Activated T-cell treated with anti-CD3 and anti-CD28 coated beads, Interleukin-2, amount 50 U/mL, for 72 hours (primary cell): ENCODE measurements at regions not wholly inside any gene's neighbourhood (a gene's known extent, or its start where the extent isn't known, plus 50 kb on each side); places are given as distances from the start of the nearest gene placed in this dataset.
"Not testable (repeated sequence)": the region's sequence is repeated elsewhere in the genome, so short reads cannot be mapped to it uniquely, and the experiment has no call there.

Experiments
- ATAC-seq, 2 donors: fragments of 150-1000 bp; cut with Tn5 transposase; replicated peaks in 1 of 2; 2 replicates each; pipeline ENCODE4 v1.10.0; 2021; ENCODE audit warnings: moderate library complexity in 2 of 2, mild to moderate bottlenecking in 1 of 2
- DNase-seq, 2 donors: peaks; one replicate each; pipeline ENCODE4 v3.0.0; 2021 to 2022; ENCODE audit warnings: mixed read lengths in 1 of 2
- H3K27ac Mint-ChIP-seq: one replicate; pipeline ENCODE4 v1.8.0; 2022; ENCODE audit warnings: mild to moderate bottlenecking, moderate library complexity, mixed read lengths
- H3K27me3 Mint-ChIP-seq: one replicate; pipeline ENCODE4 v1.8.0; 2022; ENCODE audit warnings: low read depth, mixed read lengths
- H3K36me3 Mint-ChIP-seq, 2 donors: one replicate each; pipeline ENCODE4 v1.8.0; 2022; ENCODE audit warnings: mixed read lengths in 2 of 2, mild to moderate bottlenecking in 1 of 2; ENCODE audit not compliant: insufficient read depth in 2 of 2
- H3K4me1 Mint-ChIP-seq: one replicate; pipeline ENCODE4 v1.8.0; 2022; ENCODE audit warnings: low read depth, mixed read lengths
- H3K4me3 Mint-ChIP-seq, 2 donors: one replicate each; pipeline ENCODE4 v1.8.0; 2022; ENCODE audit warnings: mild to moderate bottlenecking in 2 of 2, mixed read lengths in 2 of 2, moderate library complexity in 2 of 2
- H3K9me3 Mint-ChIP-seq, 2 donors: one replicate each; pipeline ENCODE4 v1.8.0; 2022; ENCODE audit warnings: mixed read lengths in 2 of 2

GRCh38 chr20:52309181-52309580 is 117.6 kb upstream of the ZFP64 start:
- no peaks in the 10 kb centered on the region for H3K27me3 Mint-ChIP-seq
- ATAC-seq = no peak
- H3K4me1 Mint-ChIP-seq = peaks cover 44% of the 10 kb centered on the region
- H3K36me3 Mint-ChIP-seq = no peaks in the 10 kb centered on the region
- H3K27ac Mint-ChIP-seq = no peak overlapping the region
- H3K4me3 Mint-ChIP-seq = no peak overlapping the region
- no peak for DNase-seq
- no peaks in the 10 kb centered on the region for H3K9me3 Mint-ChIP-seq

GRCh38 chr20:52306477-52306876 is 114.9 kb upstream of the ZFP64 start:
- Mint-ChIP-seq H3K27me3 (no peaks in the 10 kb centered on the region), H3K4me1 (peaks cover 62% of the 10 kb centered on the region), H3K36me3 (no peaks in the 10 kb centered on the region), H3K27ac (no peak overlapping the region), H3K4me3 (peak overlapping the region; percentile 57 to 70), H3K9me3 (no peaks in the 10 kb centered on the region)
- no peak for DNase-seq
- ATAC-seq = no peak

- no peak overlapping the region for H3K27ac Mint-ChIP-seq
- peaks cover 63% of the 10 kb centered on the region for H3K4me1 Mint-ChIP-seq
- peak; percentile 88 to 92 for ATAC-seq
- DNase-seq = peak; percentile 39 to 52
- peak overlapping the region; percentile 24 to 70 for H3K4me3 Mint-ChIP-seq
- no peaks in the 10 kb centered on the region for H3K9me3 Mint-ChIP-seq
- H3K27me3 Mint-ChIP-seq = no peaks in the 10 kb centered on the region
- no peaks in the 10 kb centered on the region for H3K36me3 Mint-ChIP-seq
These were observed 114.3 kb upstream of the ZFP64 start for GRCh38 chr20:52305858-52306257.

GRCh38 chr20:52305024-52305645 is 113.6 kb upstream of the ZFP64 start:
- DNase-seq = no peak
- ATAC-seq = no peak
- peak overlapping the region in 1 of 2 donors; percentile 24 for H3K4me3 Mint-ChIP-seq
- H3K4me1 Mint-ChIP-seq = peaks cover 63% of the 10 kb centered on the region
- H3K27me3 Mint-ChIP-seq = no peaks in the 10 kb centered on the region
- H3K9me3 Mint-ChIP-seq = no peaks in the 10 kb centered on the region
- no peaks in the 10 kb centered on the region for H3K36me3 Mint-ChIP-seq
- no peak overlapping the region for H3K27ac Mint-ChIP-seq

- Mint-ChIP-seq H3K27ac (no peak overlapping the region), H3K36me3 (no peaks in the 10 kb centered on the region), H3K9me3 (no peaks in the 10 kb centered on the region), H3K4me1 (peaks cover 63% of the 10 kb centered on the region), H3K4me3 (no peak overlapping the region), H3K27me3 (no peaks in the 10 kb centered on the region)
- DNase-seq = peak; percentile 13 to 20
- ATAC-seq = no peak
These were observed 111.8 kb upstream of the ZFP64 start for GRCh38 chr20:52303281-52303950.

GRCh38 chr20:52302736-52303135 is 111.2 kb upstream of the ZFP64 start:
- Mint-ChIP-seq H3K27ac (no peak overlapping the region), H3K36me3 (no peaks in the 10 kb centered on the region), H3K27me3 (no peaks in the 10 kb centered on the region), H3K9me3 (no peaks in the 10 kb centered on the region), H3K4me1 (peaks cover 60% of the 10 kb centered on the region), H3K4me3 (peak overlapping the region in 1 of 2 donors; percentile 1)
- DNase-seq (no peak), ATAC-seq (peak in 1 of 2 donors; percentile 13)

- DNase-seq, H3K36me3 Mint-ChIP-seq, H3K9me3 Mint-ChIP-seq, ATAC-seq, H3K27me3 Mint-ChIP-seq: not testable (repeated sequence)
- H3K4me3 Mint-ChIP-seq = peak overlapping the region; percentile 2 to 49
- peaks cover 53% of the 10 kb centered on the region for H3K4me1 Mint-ChIP-seq
- peak overlapping the region; percentile 7 for H3K27ac Mint-ChIP-seq
These were observed 110.5 kb upstream of the ZFP64 start for GRCh38 chr20:52302051-52302450.

- ATAC-seq (no peak), DNase-seq (no peak)
- Mint-ChIP-seq H3K27me3 (no peaks in the 10 kb centered on the region), H3K27ac (no peak overlapping the region), H3K9me3 (peaks cover 0 to 3% of the 10 kb centered on the region in 2 donors), H3K4me3 (no peak overlapping the region), H3K4me1 (no peaks in the 10 kb centered on the region), H3K36me3 (peaks cover 0 to 3% of the 10 kb centered on the region in 2 donors)
These were observed 104.0 kb upstream of the ZFP64 start for GRCh38 chr20:52295556-52295955.

GRCh38 chr20:52294106-52294628 is 102.6 kb upstream of the ZFP64 start:
- Mint-ChIP-seq H3K36me3 (peaks cover 0 to 3% of the 10 kb centered on the region in 2 donors), H3K4me1 (no peaks in the 10 kb centered on the region), H3K27ac (no peak overlapping the region), H3K27me3 (no peaks in the 10 kb centered on the region), H3K4me3 (no peak overlapping the region), H3K9me3 (peaks cover 0 to 3% of the 10 kb centered on the region in 2 donors)
- DNase-seq = no peak
- ATAC-seq = no peak

- DNase-seq (no peak), ATAC-seq (no peak)
- H3K27ac Mint-ChIP-seq = no peak overlapping the region
- peaks cover 3 to 5% of the 10 kb centered on the region in 2 donors for H3K9me3 Mint-ChIP-seq
- H3K4me1 Mint-ChIP-seq = no peaks in the 10 kb centered on the region
- no peaks in the 10 kb centered on the region for H3K27me3 Mint-ChIP-seq
- no peak overlapping the region for H3K4me3 Mint-ChIP-seq
- H3K36me3 Mint-ChIP-seq = peaks cover 0 to 3% of the 10 kb centered on the region in 2 donors
These were observed 99.5 kb upstream of the ZFP64 start for GRCh38 chr20:52291109-52291508.

GRCh38 chr20:52290569-52290968 is 99.0 kb upstream of the ZFP64 start:
- H3K9me3 Mint-ChIP-seq = peaks cover 3 to 5% of the 10 kb centered on the region in 2 donors
- H3K36me3 Mint-ChIP-seq = peaks cover 0 to 3% of the 10 kb centered on the region in 2 donors
- H3K4me3 Mint-ChIP-seq = no peak overlapping the region

GRCh38 chr20:52289956-52290565 is 98.5 kb upstream of the ZFP64 start:
- H3K36me3 Mint-ChIP-seq = peaks cover 0 to 3% of the 10 kb centered on the region in 2 donors
- DNase-seq (no peak), ATAC-seq (no peak)
- peaks cover 6% of the 10 kb centered on the region for H3K27me3 Mint-ChIP-seq
- H3K9me3 Mint-ChIP-seq = peaks cover 3 to 5% of the 10 kb centered on the region in 2 donors
- no peak overlapping the region for H3K4me3 Mint-ChIP-seq
- H3K4me1 Mint-ChIP-seq = no peaks in the 10 kb centered on the region
- no peak overlapping the region for H3K27ac Mint-ChIP-seq

More at GRCh38 chr20:52290569-52290968, 99.0 kb upstream of the ZFP64 start:
- no peak for ATAC-seq
- no peak for DNase-seq
- peaks cover under 1% of the 10 kb centered on the region for H3K27me3 Mint-ChIP-seq
- no peak overlapping the region for H3K27ac Mint-ChIP-seq
- no peaks in the 10 kb centered on the region for H3K4me1 Mint-ChIP-seq

GRCh38 chr20:52280407-52280806 is 88.8 kb upstream of the ZFP64 start:
- H3K27ac Mint-ChIP-seq = no peak overlapping the region
- no peak overlapping the region for H3K4me3 Mint-ChIP-seq

More at GRCh38 chr20:52280407-52280806, 88.8 kb upstream of the ZFP64 start:
- no peaks in the 10 kb centered on the region for H3K4me1 Mint-ChIP-seq
- DNase-seq (no peak), ATAC-seq (no peak)
- H3K27me3 Mint-ChIP-seq = peaks cover 29% of the 10 kb centered on the region
- H3K36me3 Mint-ChIP-seq = no peaks in the 10 kb centered on the region
- H3K9me3 Mint-ChIP-seq = no peaks in the 10 kb centered on the region
